ENCODE measurements at regions not wholly inside any gene's neighbourhood (a gene's known extent, or its start where the extent isn't known, plus 50 kb on each side); places are given as distances from the start of the nearest gene placed in this dataset.

DNA sequence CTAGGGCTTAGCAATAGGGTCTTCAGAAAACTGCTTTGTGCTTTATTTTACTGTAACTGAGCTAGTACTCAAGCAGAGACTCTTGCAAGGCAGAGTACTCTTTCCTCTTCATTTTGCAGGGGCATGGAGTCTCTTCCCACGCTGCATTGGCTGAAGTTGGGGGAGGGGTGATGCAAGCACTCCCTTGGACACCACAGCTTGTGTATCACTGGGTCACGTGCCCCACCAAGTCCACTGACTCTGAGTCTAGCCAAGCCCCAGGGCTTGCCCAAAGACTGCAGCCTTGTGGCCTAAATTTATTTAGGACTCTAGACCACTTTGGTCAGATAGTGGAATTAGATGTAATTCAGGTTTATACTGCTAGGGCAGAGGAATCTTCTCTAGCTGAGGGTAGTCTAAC is 1075.0 kb upstream of the ADGRB3 start:
- no peaks in the 10 kb centered on the region for H3K4me1 ChIP-seq (ENCODE audit: control insufficient read depth in 2 of 3, insufficient read depth in 2 of 3, low read depth in 1 of 3, low read length in 3 of 3)
- H3K4me3 ChIP-seq (ENCODE audit: low read length in 3 of 3): no peak overlapping the region
- H3K9ac ChIP-seq (ENCODE audit: low read length in 3 of 3): no peak overlapping the region
- H3K9me3 ChIP-seq (ENCODE audit: control insufficient read depth in 2 of 3, insufficient read depth in 1 of 3, low read length in 3 of 3): no peaks in the 10 kb centered on the region
- no peak for FAIRE-seq
- no peaks in the 10 kb centered on the region for H3K36me3 ChIP-seq (ENCODE audit: control insufficient read depth in 2 of 3, insufficient read depth in 3 of 3, low read length in 3 of 3)
- H3K27ac ChIP-seq (ENCODE audit: low read depth in 2 of 2, low read length in 2 of 2): no peak overlapping the region
- intact Hi-C loops (cut with DNase I): no loop called here
- TF ChIP-seq CTCF (IDR thresholded peaks at IDR 0.05; ENCODE audit: borderline replicate concordance, extremely low read depth, insufficient read depth): no peak
- H3K27me3 ChIP-seq (ENCODE audit: control insufficient read depth, insufficient read depth, low read length): no peaks in the 10 kb centered on the region
- DNase-seq: no peak

DNA sequence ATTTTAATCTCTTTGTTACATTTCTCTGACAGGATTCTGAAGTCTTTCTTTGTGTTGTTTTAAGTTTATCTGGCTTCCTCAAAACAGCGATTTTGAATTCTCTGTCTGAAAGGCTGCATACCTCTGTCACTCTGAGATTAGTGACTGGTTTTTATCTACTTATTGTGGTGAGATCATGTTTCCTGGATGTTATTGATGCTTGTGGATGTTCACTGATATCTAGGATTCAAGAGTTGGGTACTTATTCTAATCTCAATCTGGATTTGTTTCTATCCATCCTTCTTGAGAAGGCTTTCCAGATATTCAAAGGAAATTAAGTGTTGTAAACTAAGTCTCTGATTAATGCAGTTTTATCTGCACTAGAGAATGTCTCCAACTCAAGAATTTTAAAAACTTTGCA is 1076.1 kb upstream of the ADGRB3 start:
- no peak overlapping the region for H3K27ac ChIP-seq (ENCODE audit: low read depth in 2 of 2, low read length in 2 of 2)
- intact Hi-C loops (cut with DNase I): no loop called here
- H3K4me3 ChIP-seq (ENCODE audit: low read length in 3 of 3): no peak overlapping the region
- FAIRE-seq: no peak
- no peak overlapping the region for H3K9ac ChIP-seq (ENCODE audit: low read length in 3 of 3)
- no peaks in the 10 kb centered on the region for H3K4me1 ChIP-seq (ENCODE audit: control insufficient read depth in 2 of 3, insufficient read depth in 2 of 3, low read depth in 1 of 3, low read length in 3 of 3)
- no peak for TF ChIP-seq CTCF (IDR thresholded peaks at IDR 0.05; ENCODE audit: borderline replicate concordance, extremely low read depth, insufficient read depth)
- H3K9me3 ChIP-seq (ENCODE audit: control insufficient read depth in 2 of 3, insufficient read depth in 1 of 3, low read length in 3 of 3): no peaks in the 10 kb centered on the region
- no peak for DNase-seq
- H3K36me3 ChIP-seq (ENCODE audit: control insufficient read depth in 2 of 3, insufficient read depth in 3 of 3, low read length in 3 of 3): no peaks in the 10 kb centered on the region
- no peaks in the 10 kb centered on the region for H3K27me3 ChIP-seq (ENCODE audit: control insufficient read depth, insufficient read depth, low read length)

- Histone ChIP-seq H3K27me3 (ENCODE audit: control insufficient read depth, insufficient read depth, low read length) (no peaks in the 10 kb centered on the region), H3K27ac (ENCODE audit: low read depth in 2 of 2, low read length in 2 of 2) (no peak overlapping the region), H3K9me3 (ENCODE audit: control insufficient read depth in 2 of 3, insufficient read depth in 1 of 3, low read length in 3 of 3) (peaks cover 0 to 12% (median 0%) of the 10 kb centered on the region in 3 donors), H3K36me3 (ENCODE audit: control insufficient read depth in 2 of 3, insufficient read depth in 3 of 3, low read length in 3 of 3) (no peaks in the 10 kb centered on the region), H3K4me3 (ENCODE audit: low read length in 3 of 3) (no peak overlapping the region), H3K9ac (ENCODE audit: low read length in 3 of 3) (no peak overlapping the region), H3K4me1 (ENCODE audit: control insufficient read depth in 2 of 3, insufficient read depth in 2 of 3, low read depth in 1 of 3, low read length in 3 of 3) (no peaks in the 10 kb centered on the region)
- TF ChIP-seq CTCF (IDR thresholded peaks at IDR 0.05; ENCODE audit: borderline replicate concordance, extremely low read depth, insufficient read depth): no peak
- DNase-seq (no peak), FAIRE-seq (no peak)
- intact Hi-C loops (cut with DNase I): no loop called here
Observed at GRCh38 chr6:67544851-67545452, 1090.1 kb upstream of the ADGRB3 start.

- DNase-seq: no peak
- Histone ChIP-seq H3K27me3 (ENCODE audit: control insufficient read depth, insufficient read depth, low read length) (no peaks in the 10 kb centered on the region), H3K36me3 (ENCODE audit: control insufficient read depth in 2 of 3, insufficient read depth in 3 of 3, low read length in 3 of 3) (no peaks in the 10 kb centered on the region), H3K27ac (ENCODE audit: low read depth in 2 of 2, low read length in 2 of 2) (no peak overlapping the region), H3K4me3 (ENCODE audit: low read length in 3 of 3) (no peak overlapping the region), H3K4me1 (ENCODE audit: control insufficient read depth in 2 of 3, insufficient read depth in 2 of 3, low read depth in 1 of 3, low read length in 3 of 3) (no peaks in the 10 kb centered on the region), H3K9ac (ENCODE audit: low read length in 3 of 3) (no peak overlapping the region), H3K9me3 (ENCODE audit: control insufficient read depth in 2 of 3, insufficient read depth in 1 of 3, low read length in 3 of 3) (peaks cover 0 to 12% (median 2%) of the 10 kb centered on the region in 3 donors)
- no peak for TF ChIP-seq CTCF (IDR thresholded peaks at IDR 0.05; ENCODE audit: borderline replicate concordance, extremely low read depth, insufficient read depth)
- intact Hi-C loops (cut with DNase I): no loop called here
- FAIRE-seq: no peak
Observed at GRCh38 chr6:67541586-67541985, 1093.5 kb upstream of the ADGRB3 start.
